NOMO-1 treated with DMSO at 0.1 percent for 48 hours (cell line): ENCODE measurements at regions not wholly inside any gene's neighbourhood (a gene's known extent, or its start where the extent isn't known, plus 50 kb on each side); places are given as distances from the start of the nearest gene placed in this dataset.
"Not testable (repeated sequence)": the region's sequence is repeated elsewhere in the genome, so short reads cannot be mapped to it uniquely, and the experiment has no call there.

Source experiments
- DNase-seq: peaks from one replicate; lab custom pipeline; 2025; ENCODE audit not compliant: unreplicated experiment; lab: John Stamatoyannopoulos, UW

DNA sequence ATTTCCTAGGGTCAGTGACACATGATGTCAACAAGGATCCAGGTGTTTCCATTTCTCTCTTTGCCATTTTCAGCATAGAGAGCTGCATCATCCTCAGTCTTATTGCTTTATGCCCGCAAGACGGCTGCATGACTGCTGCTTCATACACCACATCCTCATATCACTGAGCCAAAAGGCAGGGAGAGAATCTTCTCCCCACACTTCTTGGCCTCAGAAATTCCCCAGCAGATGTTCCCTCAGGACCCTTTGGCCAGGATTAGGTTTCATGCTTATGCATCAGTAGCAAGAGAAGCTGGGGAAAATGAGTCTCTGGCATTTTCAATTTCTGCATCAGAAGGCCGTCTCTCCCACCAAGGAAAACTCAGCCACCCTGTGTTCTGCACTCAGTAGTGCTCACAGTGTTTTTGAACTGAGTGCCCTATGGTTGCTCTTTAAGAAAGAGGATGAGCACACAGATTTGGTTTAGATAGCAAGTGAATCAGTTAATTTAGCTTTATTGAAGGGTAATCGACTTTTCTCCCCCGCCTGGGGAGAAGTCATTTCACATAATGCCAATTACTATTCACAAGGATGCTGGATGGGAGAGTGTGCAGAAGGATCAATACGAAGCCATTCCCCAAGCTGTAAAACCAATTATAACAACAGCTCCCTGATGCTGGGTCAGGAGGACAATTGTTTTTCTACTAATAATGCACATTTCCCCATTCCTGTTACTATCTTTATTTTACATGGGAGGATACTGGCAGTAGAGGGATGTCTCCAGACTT is 360.2 kb downstream of the HHIPL2 start:
- DNase-seq = no peak

DNA sequence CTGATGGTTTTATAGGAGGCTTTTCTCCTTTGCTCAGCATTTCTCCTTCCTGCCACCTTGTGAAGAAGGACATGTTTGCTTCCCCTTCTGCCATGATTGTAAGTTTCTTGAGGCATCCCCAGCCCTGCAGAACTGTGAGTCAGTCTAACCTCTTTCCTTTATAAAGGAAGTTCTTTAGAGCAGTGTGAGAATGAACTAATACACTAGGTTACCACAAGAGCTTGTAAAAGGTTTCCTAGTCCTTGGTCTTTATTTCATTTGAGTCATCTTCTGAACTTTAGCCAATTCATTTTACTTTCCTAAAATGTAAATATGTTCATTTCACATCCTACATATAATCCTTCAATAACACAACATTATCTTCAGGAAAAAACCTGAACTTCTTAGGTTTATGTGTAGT is 365.3 kb downstream of the HHIPL2 start:
- DNase-seq = no peak

DNA sequence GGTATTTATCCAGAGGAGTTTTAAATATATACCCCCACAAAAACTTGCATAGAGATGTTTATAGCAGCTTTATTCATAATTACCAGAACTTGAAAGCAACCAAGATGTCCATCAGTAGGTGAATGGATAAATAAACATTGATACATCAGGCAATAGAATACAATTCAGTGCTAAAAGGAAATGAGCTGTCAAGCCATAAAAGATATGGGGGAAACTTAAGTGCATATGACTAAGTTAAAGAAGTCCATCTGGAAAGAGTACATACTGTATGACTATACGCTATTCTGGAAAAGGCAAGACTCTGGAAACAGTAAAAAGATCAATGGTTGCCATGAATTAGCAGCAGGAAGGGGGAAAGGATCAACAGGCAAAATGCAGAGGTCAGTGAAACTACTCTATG is 366.7 kb downstream of the HHIPL2 start:
- DNase-seq = no peak

DNA sequence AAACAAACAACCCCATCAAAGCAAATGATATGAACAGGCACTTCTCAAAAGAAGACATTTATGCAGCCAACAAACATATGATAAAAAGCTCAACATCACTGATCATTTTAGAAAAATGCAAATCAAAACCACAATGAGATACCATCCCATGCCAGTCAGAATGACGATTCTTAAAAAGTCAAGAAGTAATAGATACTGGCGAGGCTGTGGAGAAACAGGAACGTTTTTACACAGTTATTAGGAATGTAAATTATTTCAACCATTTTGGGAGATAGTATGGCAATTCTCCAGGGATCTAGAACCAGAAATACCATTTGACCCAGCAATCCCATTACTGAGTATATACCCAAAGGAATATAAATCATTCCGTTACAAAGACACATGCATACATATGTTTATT is 370.4 kb downstream of the HHIPL2 start:
- not testable (repeated sequence) for DNase-seq

DNA sequence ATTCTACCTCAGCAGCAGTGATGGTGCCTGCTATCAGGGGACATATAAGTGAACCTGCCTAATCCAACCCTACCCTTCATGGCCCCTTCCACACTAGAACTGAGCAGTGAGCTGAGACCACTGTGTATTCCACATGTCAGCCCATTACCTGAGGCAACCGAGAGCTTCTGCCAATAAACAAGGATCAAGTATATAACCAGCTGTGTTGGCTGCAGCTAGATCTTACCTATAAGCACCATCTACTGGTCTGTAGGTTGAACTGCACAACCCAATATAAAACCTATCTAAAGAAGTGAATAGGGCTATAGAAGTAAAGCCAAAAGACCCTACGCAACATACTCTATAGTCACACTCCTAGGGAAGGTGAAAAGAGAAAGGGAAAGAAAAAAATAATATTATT is 376.9 kb downstream of the HHIPL2 start:
- DNase-seq = peak; percentile 65

DNA sequence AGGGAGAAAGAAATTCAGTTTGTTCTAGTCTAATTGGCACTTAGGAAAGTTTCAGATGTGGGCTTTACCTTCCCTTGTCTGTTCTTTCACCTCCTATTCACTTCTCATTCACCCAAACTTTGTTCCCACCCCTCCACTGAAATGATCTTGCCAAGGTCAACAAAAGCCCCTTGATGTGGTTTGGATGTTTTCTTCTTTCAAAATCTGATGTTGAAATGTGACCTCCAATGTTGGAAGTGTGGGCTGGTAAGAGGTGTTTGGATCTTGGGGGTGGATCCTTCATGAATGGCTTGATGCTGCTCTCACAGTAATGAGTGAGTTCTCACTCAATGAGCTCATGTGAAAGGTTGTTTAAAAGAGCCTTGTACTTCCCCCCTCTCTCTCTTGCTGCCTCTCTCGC is 379.3 kb downstream of the HHIPL2 start:
- no peak for DNase-seq

DNA sequence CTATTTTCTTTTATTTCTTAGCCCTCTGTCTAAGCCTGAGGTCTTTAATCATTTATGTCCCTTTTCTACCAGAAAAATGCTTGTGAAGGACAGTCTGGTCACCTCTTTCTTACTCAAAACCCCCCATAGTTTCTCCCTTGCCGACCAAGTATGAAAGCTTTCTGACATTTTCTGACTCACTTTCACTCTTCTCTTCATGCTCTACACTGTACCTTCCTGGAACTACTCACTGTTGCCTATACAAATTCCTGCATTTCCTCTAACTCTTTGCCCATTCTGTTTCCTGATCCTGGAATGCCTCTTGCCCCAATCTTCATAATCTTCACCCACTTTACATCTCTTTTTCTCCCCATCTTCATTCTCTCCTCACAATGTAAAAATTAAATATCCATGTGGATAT is 380.0 kb downstream of the HHIPL2 start:
- DNase-seq = no peak

DNA sequence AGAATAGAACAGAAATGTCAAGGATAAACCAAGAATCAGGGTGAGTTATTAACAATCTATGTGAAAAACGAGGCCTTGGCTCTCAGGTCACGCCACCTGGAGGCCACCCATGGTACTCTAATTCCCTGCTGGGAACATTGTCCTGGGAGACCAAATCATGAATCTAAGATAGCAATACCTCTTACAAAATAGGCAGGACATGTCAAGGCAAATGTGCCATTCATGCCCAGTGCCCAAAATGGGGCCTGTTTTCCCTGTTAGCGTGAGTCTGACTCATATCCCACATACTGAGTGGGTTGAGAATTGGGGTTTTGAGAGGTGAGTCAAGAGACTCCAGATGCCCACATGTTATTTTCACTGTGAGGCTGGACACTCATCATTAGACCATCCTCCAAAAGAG is 380.8 kb downstream of the HHIPL2 start:
- DNase-seq = peak; percentile 27

DNA sequence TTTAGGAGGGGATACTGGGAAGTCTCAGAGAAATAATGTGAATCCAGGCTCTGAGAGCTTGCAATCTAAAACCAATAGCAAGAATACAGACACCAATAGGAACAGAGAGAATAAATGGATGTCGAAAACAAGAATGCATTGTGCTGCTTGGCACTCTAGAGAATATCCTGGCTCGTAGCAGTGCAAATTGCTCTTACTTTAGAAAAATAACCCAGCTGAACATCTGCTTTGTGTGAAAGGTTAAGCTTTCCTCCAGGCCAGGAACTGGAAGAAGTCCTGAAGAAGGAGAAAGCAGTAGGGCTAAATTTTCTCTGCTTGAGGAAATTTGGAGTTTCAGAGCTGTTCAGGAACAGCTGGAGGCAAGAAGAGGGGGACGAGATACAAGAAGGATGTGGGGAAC is 382.3 kb downstream of the HHIPL2 start:
- no peak for DNase-seq

DNA sequence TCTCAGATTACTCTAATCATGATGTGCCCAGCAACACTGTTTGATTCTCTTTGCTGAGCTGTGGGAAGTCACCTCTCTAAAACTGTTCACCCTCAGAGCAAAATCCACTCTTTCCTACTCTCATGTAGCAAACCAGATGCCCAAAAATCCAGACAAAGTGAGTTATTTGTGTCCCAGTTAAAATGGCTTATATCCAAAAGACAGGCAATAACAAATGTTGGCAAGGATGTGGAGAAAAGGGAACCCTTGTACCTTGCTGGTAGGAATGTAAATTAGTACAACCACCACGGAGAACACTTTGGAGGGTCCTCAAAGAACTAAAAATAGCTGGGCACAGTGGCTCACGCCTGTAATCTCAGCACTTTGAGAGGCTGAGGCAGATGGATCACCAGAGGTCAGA is 384.0 kb downstream of the HHIPL2 start:
- DNase-seq = no peak

DNA sequence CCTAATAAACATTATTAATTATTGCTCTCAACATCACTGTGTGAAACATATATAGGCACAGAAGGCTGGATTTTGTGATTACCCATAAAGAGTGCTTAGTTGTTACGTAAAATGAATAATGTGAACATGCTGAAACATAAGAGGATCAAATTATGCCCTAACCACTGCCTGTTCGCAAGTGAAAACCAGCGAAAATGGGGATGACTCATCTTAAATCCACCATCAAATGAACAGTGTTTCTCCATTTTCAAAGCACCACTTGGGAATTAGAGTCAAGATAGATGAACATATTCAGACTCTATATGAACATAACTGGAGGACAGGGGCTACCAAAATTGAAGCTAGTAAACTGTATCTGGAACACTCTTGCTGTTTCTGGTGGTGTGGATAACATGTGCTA is 386.2 kb downstream of the HHIPL2 start:
- DNase-seq = no peak

DNA sequence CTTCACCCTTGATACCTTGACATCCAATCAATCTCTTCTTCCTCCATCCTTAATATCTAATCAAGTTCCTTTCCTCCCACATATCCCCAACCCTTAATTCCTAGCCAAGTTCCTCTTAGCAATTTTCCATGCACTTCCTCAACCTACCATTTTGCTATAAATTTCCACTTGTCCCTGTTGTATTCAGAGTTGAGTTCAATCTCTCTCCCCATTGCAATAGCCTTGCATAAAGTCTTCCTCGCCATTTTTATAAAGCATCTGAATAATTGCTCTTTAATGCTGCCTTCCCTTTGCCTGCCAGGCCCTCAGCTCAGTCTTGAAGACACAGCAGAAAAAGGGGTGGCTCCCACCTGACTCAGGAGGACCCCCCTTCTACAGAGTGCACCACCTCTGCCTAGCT is 390.3 kb downstream of the HHIPL2 start:
- no peak for DNase-seq

DNA sequence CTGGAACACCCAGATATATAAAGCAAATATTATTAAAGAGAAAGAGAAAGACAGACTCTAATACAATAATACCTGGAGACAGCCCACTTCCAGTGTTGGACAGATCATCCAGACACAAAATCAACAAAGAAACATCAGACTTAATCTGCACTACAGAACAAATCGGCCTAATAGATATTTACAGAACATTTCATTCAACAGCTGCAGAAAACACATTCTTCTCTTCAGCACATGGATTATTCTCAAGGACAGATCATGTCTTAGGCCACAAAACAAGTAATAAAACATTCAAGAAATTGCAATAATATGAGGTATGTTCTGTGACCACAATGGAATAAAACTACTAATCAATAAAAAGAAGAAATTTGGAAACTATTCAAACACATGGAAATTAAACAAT is 398.3 kb upstream of the DUSP10 start:
- no peak for DNase-seq

DNA sequence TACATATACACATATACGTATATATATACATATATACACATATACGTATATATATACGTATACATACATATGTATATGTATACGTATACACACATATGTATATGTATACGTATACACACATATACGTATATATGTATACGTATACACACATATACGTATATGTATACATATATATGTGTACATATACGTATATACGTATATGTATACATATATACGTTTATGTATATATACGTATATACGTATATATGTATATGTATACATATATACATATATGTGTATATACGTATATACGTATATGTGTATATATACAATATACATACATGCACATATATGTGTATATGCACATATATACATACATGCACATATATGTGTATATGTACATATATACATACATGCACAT is 396.2 kb upstream of the DUSP10 start:
- DNase-seq = no peak

DNA sequence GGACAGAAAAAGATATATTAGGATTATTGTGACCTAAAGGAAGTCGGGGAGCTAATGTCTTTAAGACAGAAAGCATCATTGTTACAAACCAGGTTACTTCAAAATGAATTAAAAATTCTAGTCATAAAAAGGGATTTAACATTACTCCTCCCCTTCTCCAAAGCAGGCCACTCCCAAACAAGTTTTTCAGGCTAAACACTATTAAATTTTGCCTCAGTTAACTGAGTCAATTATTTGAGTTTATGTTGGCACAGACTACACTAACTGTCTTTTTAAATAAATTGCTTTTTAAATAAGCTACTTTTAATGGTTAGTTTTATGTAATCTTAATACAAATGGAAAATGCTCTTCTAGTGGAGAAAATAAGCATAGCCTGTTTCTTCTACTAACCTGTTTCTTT is 395.0 kb upstream of the DUSP10 start:
- DNase-seq = no peak

DNA sequence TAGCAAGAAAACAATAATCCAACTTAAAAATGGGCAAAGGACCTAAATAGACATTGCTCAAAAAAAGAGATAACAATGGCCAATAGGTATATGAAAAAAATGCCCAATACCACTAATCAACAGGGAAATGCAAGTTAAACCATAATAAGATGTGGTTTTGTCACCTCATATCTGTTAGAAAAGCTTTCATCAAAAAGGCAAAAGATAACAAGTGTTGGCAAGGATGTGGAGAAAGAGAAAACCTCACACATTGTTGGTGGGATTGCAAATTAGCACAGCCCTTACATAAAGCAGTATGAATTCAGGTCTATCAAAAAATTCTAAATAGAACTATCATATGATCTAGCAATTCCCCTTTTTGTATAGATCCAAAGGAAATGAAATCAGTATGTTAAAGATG is 387.2 kb upstream of the DUSP10 start:
- DNase-seq = no peak

DNA sequence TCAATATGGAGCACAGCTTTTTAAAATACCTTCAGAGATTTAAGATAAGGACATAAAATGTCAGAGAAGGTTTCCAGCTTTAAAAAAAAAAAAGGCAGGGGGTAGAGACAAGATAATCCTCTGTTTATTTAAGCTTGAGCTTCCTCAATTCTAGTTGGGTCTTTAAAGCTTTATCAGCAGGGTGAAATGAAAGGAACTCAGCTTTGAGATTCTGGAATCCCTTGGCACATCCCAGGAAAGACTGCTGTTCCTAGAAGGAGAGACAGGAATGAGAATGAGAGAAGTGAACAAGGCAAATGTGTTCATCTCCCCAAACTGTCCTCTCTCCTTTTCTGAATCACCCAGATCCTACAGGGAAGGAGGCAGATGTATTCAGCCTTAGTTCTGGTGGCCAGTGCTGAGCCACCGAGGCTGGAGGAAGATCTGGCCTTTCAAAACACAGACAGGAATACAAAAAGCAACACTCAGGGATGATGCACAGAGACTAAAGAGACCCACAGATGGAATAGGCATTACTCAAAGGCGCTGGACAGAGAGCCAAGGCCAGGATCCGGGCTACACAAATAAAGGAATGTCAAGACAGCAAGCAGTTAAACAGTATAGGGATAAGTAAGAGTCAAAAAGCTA is 385.8 kb upstream of the DUSP10 start:
- DNase-seq = no peak

DNA sequence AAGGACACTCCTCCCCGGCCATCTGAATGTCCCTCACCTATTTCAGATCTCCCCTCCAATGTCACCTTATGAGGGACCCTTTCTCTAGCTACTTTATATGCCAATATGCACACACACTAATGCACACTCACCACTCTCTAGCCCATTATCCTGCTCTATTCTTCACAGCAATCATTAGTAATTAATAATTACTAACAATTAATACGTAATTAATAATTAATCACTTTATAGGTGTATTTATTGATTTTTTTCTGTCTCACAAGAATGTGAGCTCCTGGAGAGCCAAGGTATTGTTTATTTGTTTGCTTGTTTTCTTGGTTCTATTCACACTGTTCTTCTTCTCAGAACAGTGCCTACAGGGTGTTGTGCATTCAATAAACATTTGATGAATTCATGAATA is 385.2 kb upstream of the DUSP10 start:
- no peak for DNase-seq

DNA sequence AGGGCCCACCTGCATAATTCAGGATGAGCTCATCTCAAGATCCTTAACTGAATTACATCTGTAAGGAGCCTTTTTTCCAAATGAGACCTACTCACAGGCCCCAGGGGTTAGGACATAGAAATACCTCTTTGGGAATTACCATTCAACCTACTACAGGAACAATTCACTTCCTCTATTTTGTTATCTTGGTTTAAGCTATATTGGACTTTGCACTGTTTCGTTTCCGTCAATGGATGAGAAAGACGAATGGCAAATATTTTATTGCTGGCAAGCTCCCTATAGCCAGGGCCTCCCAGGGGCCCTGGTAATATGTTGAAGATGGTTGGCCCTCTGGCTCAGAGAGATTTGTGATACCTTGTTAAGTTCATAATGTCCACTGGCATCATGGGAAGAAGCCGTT is 384.2 kb upstream of the DUSP10 start:
- peak; percentile 87 for DNase-seq

DNA sequence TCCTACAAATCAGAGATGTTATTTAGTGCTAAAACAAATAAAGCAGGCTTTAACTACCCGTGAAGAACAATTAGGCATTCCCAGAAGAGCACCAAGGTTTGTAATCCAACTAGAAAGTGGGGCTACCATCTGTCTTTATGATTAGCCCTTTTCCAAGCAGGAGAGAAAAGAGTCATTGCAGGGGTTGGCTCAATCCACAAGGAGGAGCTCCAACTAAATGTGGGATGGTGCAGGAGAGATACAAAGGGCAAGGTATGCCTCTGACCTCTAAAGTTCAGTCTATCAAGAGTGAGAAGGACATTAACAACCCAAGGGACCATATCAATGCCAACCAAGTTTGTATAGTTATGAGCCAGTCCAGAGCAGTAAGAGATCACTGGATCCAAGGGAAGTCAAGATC is 382.7 kb upstream of the DUSP10 start:
- no peak for DNase-seq

DNA sequence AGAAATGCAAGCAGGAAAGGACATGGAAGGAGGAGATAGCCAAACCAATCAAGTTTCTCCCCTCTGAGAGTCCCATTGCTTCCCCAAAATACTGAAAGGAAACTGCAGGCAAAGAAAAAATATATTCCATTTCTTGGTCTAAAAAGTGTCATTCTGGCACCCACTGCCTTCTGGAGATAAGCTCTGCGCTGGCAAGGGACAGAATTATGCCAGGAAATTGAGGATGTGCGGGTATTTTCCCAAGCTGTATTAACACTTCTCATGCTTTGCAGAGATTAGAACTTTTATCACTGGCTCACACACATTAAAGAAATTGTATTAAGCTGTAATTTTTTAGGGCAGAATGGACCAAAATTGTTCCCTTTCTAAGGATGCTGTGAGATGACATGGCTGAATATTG is 381.2 kb upstream of the DUSP10 start:
- no peak for DNase-seq

DNA sequence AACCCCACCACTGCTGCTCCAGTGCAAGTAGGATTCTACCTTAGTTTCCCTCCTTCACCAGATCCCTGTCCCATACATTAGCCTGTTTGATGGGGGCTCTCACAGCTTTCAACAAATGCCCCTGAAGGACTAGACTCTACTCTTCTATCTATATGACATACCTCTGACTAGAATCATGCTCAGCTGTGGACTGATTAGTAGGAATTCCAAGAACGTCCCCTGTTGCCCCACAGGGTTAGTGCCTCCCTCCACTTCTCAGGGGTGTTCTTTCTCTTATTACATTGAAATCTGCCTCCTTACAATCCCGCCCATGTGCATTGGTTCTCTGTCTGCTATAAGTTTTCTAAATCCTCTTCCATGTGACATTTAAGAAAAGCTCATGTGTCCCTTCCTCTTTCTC is 375.9 kb upstream of the DUSP10 start:
- DNase-seq = no peak

DNA sequence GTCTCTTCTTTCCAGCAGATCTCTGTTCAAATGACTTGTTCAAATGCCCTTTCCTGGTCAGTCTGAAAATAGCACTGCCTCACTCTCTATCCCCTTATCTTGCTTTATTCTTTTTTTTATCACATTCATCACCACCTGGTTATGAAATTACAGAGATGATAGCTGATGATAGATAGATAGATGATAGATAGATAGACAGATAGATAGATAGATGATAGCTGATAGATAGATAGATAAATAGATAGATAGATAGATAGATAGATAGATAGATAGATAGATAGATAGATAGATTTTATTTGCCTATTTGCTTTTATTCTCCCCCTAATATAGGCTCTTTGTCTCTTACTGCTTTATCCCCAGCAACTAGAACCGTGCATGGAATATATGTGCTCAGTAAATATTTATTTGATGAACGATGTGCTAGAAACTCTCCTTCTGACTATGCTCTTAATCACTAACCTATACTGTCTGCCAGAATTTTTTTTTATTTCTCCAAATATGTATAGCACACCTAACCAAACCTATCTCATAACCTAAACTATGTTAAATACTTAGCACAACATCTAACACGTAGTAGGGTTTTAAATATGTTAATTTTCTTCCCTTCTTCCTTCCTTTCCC is 372.8 kb upstream of the DUSP10 start:
- no peak for DNase-seq
